B cell (primary cell): ENCODE measurements at regions not wholly inside any gene's neighbourhood (a gene's known extent, or its start where the extent isn't known, plus 50 kb on each side); places are given as distances from the start of the nearest gene placed in this dataset.

Experiments
- ATAC-seq: fragments of 200-7000 bp; cut with Tn5 transposase; one replicate; pipeline ENCODE4 v1.10.0; 2021; ENCODE audit warnings: low read depth, mild to moderate bottlenecking, moderate number of reproducible peaks, moderate library complexity
- CTCF ChIA-PET: fragments of 350-600 bp; sonication (Branson Sonifier 250); formaldehyde crosslinking; loops from one replicate; lab custom pipeline; 2021; ENCODE audit warnings: antibody characterized with exemption, inconsistent platforms; lab: Charles Lee
- POLR2A ChIA-PET: fragments of 350-600 bp; sonication (Branson Sonifier 250); formaldehyde crosslinking; loops from one replicate; lab custom pipeline; 2021; ENCODE audit warnings: antibody characterized with exemption; lab: Charles Lee
- DNase-seq: peaks from one replicate; pipeline ENCODE4 v3.0.0; 2013
- H2AFZ ChIP-seq: 2 replicates; pipeline ENCODE4 v1.6.1; 2012; ENCODE audit warnings: mild to moderate bottlenecking, low read depth, low read length; ENCODE audit not compliant: insufficient read depth, poor library complexity, severe bottlenecking
- H3K27ac ChIP-seq, 2 donors: 1 replicate in 1 of 2; 2 replicates in 1 of 2; pipeline ENCODE4 v1.5.1; 2012 to 2013; ENCODE audit warnings: low read length in 2 of 2, mild to moderate bottlenecking in 2 of 2, moderate library complexity in 1 of 2
- H3K27me3 ChIP-seq, 4 experiments: fragments of 200-600 bp in 1 of 4; sonication (generic) in 1 of 4; replicated peaks in 1 of 4; 1 replicate in 2 of 4; 2 replicates in 2 of 4; pipeline versions ENCODE4 v1.6.1 to v1.7.0; 2013 to 2016; ENCODE audit warnings: low read length in 3 of 4, mild to moderate bottlenecking in 2 of 4, mixed read lengths in 1 of 4, moderate library complexity in 1 of 4; ENCODE audit not compliant: insufficient read depth in 4 of 4, control insufficient read depth in 3 of 4; ENCODE audit errors: control extremely low read depth in 1 of 4
- H3K36me3 ChIP-seq, 2 experiments: replicated peaks in 1 of 2; 1 replicate in 1 of 2; 2 replicates in 1 of 2; pipeline versions ENCODE4 v1.6.1 to v1.7.1; 2013; ENCODE audit warnings: low read length in 1 of 2; ENCODE audit not compliant: insufficient read depth in 2 of 2, control insufficient read depth in 1 of 2; ENCODE audit errors: control extremely low read depth in 1 of 2, extremely low read depth in 1 of 2
- H3K4me1 ChIP-seq, 2 donors: fragments of 200-600 bp in 1 of 2; sonication (generic) in 1 of 2; 1 replicate in 1 of 2; 2 replicates in 1 of 2; pipeline versions ENCODE4 v1.5.1 to v1.6.1; 2013 to 2017; ENCODE audit warnings: low read length in 2 of 2; ENCODE audit not compliant: control insufficient read depth in 2 of 2, insufficient read depth in 2 of 2
- H3K4me2 ChIP-seq: replicated peaks from 2 replicates; pipeline ENCODE3; 2012; ENCODE audit warnings: mild to moderate bottlenecking, low read depth, low read length; ENCODE audit not compliant: poor library complexity, severe bottlenecking
- H3K4me3 ChIP-seq, 5 experiments: fragments of 200-600 bp in 1 of 5; sonication (generic) in 1 of 5; 1 replicate in 3 of 5; 2 replicates in 2 of 5; pipeline versions ENCODE4 v1.5.1 to v1.7.0; 2011 to 2016; ENCODE audit warnings: low read length in 4 of 5, mild to moderate bottlenecking in 4 of 5, low read depth in 2 of 5, control low read depth in 1 of 5, moderate library complexity in 1 of 5; ENCODE audit not compliant: insufficient read depth in 1 of 5; ENCODE audit errors: control extremely low read depth in 1 of 5, extremely low read depth in 1 of 5
- H3K79me2 ChIP-seq: fragments of 200-600 bp; sonication (generic); one replicate; pipeline ENCODE4 v1.6.0; 2016; ENCODE audit warnings: low read length; ENCODE audit not compliant: control insufficient read depth, insufficient read depth
- H3K9ac ChIP-seq: fragments of 200-600 bp; sonication (generic); 2 replicates; pipeline ENCODE4 v1.6.1; 2017; ENCODE audit warnings: mild to moderate bottlenecking, low read length, moderate library complexity
- H3K9me3 ChIP-seq, 3 donors: one replicate each; pipeline versions ENCODE4 v1.6.1 to v1.7.1; 2013; ENCODE audit warnings: low read length in 2 of 3; ENCODE audit not compliant: control insufficient read depth in 2 of 3, insufficient read depth in 1 of 3; ENCODE audit errors: control extremely low read depth in 1 of 3
- H4K20me1 ChIP-seq: 2 replicates; pipeline ENCODE4 v1.6.0; 2012; ENCODE audit warnings: mild to moderate bottlenecking, low read length; ENCODE audit not compliant: insufficient read depth, control insufficient read depth, poor library complexity, severe bottlenecking
- H3K27ac Mint-ChIP-seq: one replicate; pipeline ENCODE4 v1.8.0; 2021; ENCODE audit warnings: mixed read lengths
- H3K27me3 Mint-ChIP-seq: one replicate; pipeline ENCODE4 v1.8.0; 2021; ENCODE audit warnings: mixed read lengths
- H3K4me1 Mint-ChIP-seq: one replicate; pipeline ENCODE4 v1.8.0; 2021; ENCODE audit warnings: mixed read lengths
- H3K4me3 Mint-ChIP-seq: one replicate; pipeline ENCODE4 v1.8.0; 2021; ENCODE audit warnings: mixed read lengths
- H3K9me3 Mint-ChIP-seq: one replicate; pipeline ENCODE4 v1.8.0; 2022; ENCODE audit warnings: mixed read lengths; ENCODE audit not compliant: insufficient read depth
- CTCF ChIP-seq: fragments of 200-600 bp; IDR thresholded peaks from one replicate; pipeline ENCODE4 v1.8.0; 2022; ENCODE audit warnings: antibody characterized with exemption, mild to moderate bottlenecking
- EZH2 ChIP-seq: IDR thresholded peaks from 2 replicates; pipeline ENCODE4 v1.6.1; 2012; ENCODE audit warnings: borderline replicate concordance, low read depth, mild to moderate bottlenecking, moderate library complexity, low read length; ENCODE audit not compliant: insufficient read depth, poor library complexity, severe bottlenecking
- WGBS: methylation state at CpG from one replicate; pipeline ENCODE4 v1.1.5; 2013; ENCODE audit warnings: missing lambda C conversion rate; ENCODE audit not compliant: insufficient coverage; 5-methylcytosine and 5-hydroxymethylcytosine counted together
- intact Hi-C: fragments of 100-400 bp; cut with micrococcal nuclease; formaldehyde crosslinking; loops from one replicate; pipeline ENCODE4 v1.10.0; 2022

GRCh38 chr18:39841482-39842365 is 2113.3 kb upstream of the PIK3C3 start:
- Histone ChIP-seq H3K4me1 (no peaks in the 10 kb centered on the region), H3K27me3 (peaks cover 0 to 6% (median 0%) of the 10 kb centered on the region in 4 experiments), H3K27ac (no peak overlapping the region), H3K4me2 (no peak overlapping the region), H3K36me3 (no peaks in the 10 kb centered on the region), H3K4me3 (no peak overlapping the region), H3K79me2 (no peaks in the 10 kb centered on the region), H3K9me3 (no peaks in the 10 kb centered on the region), H3K9ac (no peak overlapping the region), H2AFZ (no peak overlapping the region), H4K20me1 (no peaks in the 10 kb centered on the region)
- ChIA-PET POLR2A (no interaction called here), CTCF (no interaction called here)
- H3K4me3 Mint-ChIP-seq: no peak overlapping the region
- no peak overlapping the region for H3K27ac Mint-ChIP-seq
- H3K4me1 Mint-ChIP-seq: no peaks in the 10 kb centered on the region
- TF ChIP-seq EZH2 (no peak), CTCF (no peak)
- intact Hi-C loops: no loop called here
- ATAC-seq (no peak), DNase-seq (no peak)
- 8% methylated on average over 36 of the region's 47 CpGs for WGBS
- peaks cover 4% of the 10 kb centered on the region for H3K9me3 Mint-ChIP-seq
- H3K27me3 Mint-ChIP-seq: no peaks in the 10 kb centered on the region

- DNase-seq: no peak
- Histone ChIP-seq H3K27ac (no peak overlapping the region), H3K4me2 (no peak overlapping the region), H3K79me2 (no peaks in the 10 kb centered on the region), H3K9ac (no peak overlapping the region), H4K20me1 (no peaks in the 10 kb centered on the region), H3K4me3 (no peak overlapping the region), H2AFZ (no peak overlapping the region), H3K9me3 (no peaks in the 10 kb centered on the region), H3K36me3 (no peaks in the 10 kb centered on the region), H3K4me1 (no peaks in the 10 kb centered on the region), H3K27me3 (peaks cover 0 to 6% (median 0%) of the 10 kb centered on the region in 4 experiments)
- H3K4me1 Mint-ChIP-seq: no peaks in the 10 kb centered on the region
- WGBS: 62% methylated on average over 6 of the region's 7 CpGs
- H3K27ac Mint-ChIP-seq: no peak overlapping the region
- H3K4me3 Mint-ChIP-seq: no peak overlapping the region
- no peak for ATAC-seq
- peaks cover 4% of the 10 kb centered on the region for H3K9me3 Mint-ChIP-seq
- TF ChIP-seq CTCF (no peak), EZH2 (no peak)
- ChIA-PET CTCF (no interaction called here), POLR2A (no interaction called here)
- no peaks in the 10 kb centered on the region for H3K27me3 Mint-ChIP-seq
- intact Hi-C loops: no loop called here
Measured at GRCh38 chr18:39840856-39841481, 2114.1 kb upstream of the PIK3C3 start.
